GM21576 (cell line): ENCODE measurements at regions not wholly inside any gene's neighbourhood (a gene's known extent, or its start where the extent isn't known, plus 50 kb on each side); places are given as distances from the start of the nearest gene placed in this dataset.
"Not testable (repeated sequence)": the region's sequence is repeated elsewhere in the genome, so short reads cannot be mapped to it uniquely, and the experiment has no call there.

Source experiments
- ATAC-seq: cut with Tn5 transposase; IDR thresholded peaks from one replicate; pipeline ENCODE4 v1.9.1; 2021; ENCODE audit warnings: mild to moderate bottlenecking, moderate library complexity; ENCODE audit not compliant: unreplicated experiment

DNA sequence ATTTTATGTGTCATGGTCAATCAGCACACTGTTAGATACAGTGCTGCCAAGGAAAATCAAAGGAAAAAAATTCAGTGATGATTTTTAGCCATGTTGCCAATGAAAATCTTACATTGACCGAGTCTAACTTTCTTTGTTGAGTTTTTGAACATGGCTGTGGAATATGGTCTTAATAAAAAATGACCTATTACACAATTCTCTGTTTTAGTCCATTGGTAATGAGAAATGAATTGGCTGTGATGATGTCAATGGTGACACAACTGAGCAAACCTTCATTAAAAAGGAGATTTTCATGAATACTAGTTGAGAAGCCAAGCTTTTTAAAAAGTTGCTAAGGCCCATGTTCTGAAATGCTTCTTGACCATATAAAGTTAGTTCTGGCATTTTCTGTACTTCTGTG lies 225.9 kb upstream of the GYPA start:
- no peak for ATAC-seq

DNA sequence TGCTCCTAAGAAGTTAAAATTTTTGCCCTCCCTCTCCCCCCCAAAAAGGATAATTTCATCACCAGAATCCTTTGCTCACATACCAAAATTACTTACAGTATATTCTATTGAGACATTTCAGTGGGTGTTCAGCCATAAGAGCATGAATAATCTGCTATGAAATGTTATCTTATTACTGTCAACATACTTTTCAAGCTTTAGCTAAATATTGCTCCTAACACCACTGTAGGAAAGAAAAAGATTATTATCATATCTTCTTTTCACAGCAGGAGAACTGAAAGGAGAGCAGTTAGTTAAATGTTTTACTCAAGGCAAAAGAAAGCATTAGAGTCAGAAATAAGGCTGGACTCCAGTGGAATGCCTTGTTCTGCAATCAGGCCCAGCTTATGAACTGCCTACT lies 231.0 kb upstream of the GYPA start:
- ATAC-seq = no peak

DNA sequence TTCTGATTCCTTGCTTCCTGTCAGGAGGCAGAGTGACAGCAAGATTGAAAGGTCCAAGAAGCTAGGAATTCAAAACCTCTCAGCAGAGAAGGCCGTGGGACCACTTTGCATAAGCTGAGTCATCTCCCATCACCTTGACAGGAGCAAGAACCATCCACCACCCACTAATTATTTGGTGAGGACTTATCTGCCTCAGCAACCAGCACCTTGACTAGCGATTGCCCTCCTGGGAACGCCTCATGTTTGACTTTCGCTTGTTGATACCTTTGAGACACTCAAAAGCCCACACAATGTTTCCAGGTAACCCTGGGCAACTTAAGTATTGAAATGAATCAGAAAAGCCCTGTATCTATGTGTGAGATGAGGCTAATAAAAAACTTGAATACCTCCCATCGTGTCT lies 233.5 kb upstream of the GYPA start:
- ATAC-seq = peak; percentile 84

GRCh38 chr4:144376866-144377265 lies 236.3 kb upstream of the GYPA start:
- ATAC-seq = no peak

- ATAC-seq = no peak
Measured at GRCh38 chr4:144384408-144384807, 243.9 kb upstream of the GYPA start.

DNA sequence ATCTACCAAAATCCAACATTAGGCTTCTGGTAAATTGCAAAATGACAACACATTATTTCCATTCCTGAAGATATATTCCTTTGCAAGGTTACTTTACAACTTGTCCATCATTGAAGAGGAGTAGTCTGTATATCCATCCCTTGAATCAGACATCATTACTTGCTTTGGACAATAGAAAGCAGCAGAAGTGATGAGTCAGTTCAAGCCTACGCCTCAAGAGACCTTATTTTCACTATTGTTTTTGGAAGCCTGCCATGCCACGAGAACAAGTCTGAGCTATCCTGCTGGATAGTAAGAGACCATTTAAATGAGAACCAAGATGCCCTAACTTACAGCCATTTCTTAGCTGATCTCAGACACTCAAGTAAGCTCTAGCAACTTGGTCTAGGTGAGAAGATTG lies 246.0 kb upstream of the HHIP start:
- peak; percentile 50 for ATAC-seq

DNA sequence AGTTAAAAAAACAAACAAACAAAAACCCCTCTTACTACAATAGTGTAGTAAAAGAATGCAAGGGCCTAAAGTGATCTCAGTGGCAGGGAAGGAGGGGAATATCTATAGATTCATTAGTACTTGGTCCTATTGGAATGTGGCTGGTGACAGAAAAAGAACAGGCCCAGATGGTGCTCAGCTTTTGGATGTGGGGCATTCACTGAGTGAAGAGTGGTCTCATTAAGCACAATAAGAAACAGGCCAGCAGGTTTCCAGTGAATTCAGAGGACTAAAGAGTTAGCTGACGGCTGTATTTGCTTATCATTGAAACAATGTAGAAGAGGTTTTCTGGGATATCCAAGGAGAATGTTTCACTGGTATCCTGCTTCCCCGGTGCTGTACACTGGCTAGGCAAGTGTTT lies 243.8 kb upstream of the HHIP start:
- ATAC-seq = no peak

- no peak for ATAC-seq
Measured at GRCh38 chr4:144402999-144403398, 243.0 kb upstream of the HHIP start.

- ATAC-seq = no peak
Measured at GRCh38 chr4:144403893-144404292, 242.1 kb upstream of the HHIP start.

DNA sequence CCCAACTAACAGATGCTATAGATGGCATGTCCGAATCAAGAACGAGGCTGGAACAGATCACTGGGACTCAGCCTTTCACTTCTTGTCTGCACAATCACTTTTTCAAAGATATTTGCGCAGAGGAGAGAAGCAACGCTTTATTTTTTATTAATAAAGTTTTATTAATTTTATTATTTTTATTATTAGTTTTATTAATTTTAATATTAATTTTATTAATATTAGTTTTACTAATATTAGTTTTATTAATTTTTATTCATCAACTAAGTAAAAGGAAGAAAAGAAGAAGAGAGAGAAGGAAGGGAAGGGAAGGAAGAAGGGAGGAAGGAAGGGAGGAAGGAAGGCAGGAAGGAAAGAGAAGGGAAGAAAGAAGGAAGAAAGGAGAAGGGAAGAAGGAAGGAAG lies 236.4 kb upstream of the HHIP start:
- ATAC-seq = no peak

GRCh38 chr4:144410230-144410783 lies 235.6 kb upstream of the HHIP start:
- no peak for ATAC-seq

GRCh38 chr4:144411119-144411518 lies 234.8 kb upstream of the HHIP start:
- ATAC-seq = no peak

DNA sequence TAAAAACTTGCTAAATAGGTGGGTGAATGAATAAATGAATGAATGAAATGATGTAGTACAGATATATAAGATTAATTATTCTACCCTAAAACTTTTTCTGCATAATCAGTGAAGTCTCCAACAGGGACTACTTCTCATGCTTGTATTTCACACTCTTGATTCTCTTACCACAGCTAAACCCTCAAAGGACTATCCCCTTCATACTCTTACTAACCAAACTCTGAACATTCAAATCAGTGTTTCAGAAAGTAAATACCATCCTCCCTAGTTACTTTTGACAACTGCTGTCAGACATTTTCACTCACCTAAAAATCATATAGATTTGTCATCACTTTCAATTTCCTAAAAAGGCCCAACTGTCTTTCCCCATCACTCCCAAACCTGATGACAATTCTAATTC lies 234.3 kb upstream of the HHIP start:
- ATAC-seq = peak; percentile 54

DNA sequence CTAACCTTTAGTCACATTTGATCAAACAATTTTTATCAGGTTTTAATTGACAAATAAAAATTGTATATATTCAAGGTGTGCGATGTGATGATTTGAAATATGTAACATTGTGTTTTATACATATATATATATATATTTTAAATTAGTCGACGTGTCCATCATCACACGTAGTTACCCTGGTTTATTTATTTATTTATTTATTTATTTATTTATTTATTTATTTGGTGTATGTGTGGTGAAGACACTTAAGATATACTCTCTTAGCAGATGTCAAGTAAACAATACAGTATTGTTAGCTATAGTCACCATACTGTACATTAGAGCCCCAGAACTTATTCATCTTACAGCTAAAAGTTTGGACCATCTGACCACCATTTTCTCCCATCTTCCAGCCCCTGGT lies 224.9 kb upstream of the HHIP start:
- no peak for ATAC-seq

DNA sequence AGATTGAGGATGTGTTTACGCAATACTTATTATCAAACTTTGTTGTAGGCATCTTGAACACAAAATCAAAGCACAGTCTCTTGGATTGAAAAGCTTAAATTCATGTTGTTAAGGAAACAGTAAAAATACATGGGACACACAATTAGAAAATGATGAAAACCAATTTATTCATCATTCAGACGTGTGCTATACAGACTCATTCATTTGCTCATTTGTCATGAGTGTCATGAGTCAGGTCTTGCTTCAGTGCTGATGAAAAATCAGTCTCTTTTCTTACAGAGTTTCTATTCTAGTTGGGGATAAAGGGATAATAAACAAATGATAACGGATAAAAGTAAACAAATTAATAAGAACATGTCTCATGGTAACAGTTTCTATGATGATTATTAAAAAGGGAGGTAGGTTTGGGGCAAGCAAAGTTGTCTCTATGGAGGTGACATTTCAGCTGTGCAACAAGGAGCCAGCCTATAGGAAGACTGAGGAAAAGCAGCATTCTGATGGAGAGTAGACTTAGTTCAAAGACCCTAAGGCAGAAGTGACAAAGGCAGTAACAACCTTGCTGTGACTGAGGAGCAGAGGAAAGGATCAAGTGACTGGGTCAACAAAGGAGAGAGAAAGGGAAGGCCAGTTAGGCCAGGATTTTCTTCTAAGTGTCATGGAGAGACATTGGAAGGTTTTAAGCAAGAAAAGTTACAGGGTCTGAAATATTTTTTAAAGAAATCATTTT lies 224.0 kb upstream of the HHIP start:
- ATAC-seq = no peak

DNA sequence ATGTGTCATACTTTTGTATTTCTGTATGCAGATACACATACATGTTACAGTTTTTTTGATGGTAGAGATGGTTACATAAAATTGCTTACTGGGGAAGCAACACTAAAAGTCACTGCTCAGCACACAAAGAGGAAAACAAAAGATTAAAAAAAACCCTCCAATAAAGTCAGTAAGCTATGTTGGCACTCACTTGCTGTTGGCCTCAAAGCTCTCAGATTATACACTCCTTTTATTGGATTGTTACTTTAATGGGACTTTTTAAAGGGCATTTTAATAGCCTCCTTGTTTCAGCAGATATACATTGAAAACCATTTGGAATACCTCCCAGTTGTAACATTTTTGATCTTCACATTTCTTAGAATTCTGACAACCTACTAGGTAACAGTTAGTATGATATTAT lies 222.0 kb upstream of the HHIP start:
- ATAC-seq = no peak

GRCh38 chr4:144426023-144426422 lies 219.9 kb upstream of the HHIP start:
- ATAC-seq = not testable (repeated sequence)

GRCh38 chr4:144442713-144443112 lies 203.2 kb upstream of the HHIP start:
- no peak for ATAC-seq

DNA sequence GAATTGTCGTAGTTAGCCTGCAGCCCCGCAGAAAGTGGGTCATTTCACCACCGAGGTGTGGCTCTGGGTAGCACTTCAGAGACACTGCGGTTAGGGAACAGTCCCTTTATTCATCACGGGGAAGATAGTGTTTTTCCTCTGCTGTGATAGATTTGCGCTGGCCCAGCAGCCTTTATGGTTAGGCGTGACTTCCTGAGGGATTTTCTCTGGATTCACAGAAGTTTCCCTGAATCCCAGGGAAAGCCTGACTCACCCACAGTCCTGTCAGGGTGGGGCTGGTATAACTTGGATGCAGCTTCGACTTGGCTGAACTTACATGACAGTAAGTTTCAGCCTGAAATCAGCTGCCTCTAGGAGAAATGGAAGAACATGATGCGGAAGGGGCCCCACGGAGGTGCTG lies 196.3 kb upstream of the HHIP start:
- ATAC-seq = no peak

DNA sequence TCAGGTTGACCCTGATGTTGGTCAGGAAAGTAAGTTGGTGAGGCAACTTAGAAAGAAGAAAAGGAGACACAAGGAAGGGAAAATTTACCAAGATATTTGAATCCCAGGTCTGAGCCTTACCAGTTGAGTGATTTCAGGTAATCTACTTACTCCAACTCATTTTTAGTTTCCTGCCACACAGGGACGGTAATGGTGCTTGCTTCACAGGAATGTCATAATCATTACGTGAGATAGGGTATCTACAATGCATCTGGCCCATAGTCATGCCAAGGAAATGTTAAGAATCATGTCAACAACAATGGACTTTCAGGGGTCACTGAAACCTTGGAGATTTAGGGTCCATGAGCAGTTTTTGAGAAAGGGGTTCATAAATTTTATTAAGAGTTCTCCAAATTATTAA lies 195.4 kb upstream of the HHIP start:
- no peak for ATAC-seq

DNA sequence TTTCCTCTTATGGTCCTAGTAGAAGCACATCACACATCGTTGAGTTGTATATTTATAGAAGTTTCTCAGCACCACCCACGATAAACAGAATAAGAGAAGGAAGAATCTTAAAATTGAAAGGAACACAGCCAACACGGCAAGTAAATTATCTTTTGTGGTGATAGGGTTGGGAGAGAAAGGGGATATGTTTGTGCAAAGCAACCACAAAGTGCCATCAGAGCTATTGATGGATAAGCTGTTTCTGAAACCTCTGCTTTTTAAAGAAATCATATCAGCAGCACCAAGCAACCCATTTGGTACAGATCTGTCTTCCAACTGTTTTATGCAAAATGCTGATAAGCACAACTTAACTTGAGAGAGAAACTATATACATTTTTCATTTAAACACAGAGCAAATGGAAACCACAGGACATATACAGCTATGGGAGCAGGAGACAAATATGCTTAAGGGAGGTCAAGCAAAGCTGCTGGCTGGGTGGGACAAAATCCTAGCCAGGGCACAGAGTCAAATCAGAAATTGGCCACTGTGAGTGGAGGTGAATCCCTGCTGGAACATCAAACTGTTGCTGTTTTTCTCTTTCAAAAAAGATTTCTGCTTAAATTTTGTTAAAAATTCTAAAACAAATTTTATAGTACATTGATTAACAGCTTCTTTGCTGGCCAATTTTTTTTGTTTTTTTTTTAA lies 194.0 kb upstream of the HHIP start:
- no peak for ATAC-seq

DNA sequence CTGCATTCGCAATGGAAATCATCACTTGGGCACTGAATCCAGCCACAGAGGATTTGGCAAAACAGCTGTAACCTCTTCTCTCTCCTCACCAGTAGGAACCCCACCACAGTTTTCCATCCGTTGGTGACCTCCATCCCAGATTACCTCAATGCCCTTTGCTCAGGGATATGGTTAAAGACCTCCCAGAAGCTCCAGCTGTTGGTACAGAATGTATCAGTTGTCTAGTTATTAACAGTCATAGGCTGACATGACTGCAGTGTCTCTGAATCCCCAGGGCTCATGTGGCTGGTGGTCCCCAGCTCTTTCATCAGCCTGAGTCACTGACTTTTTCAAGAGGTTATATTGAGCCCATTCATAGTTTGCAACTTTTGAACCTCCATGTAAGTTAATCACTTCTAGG lies 189.8 kb upstream of the HHIP start:
- no peak for ATAC-seq
